CD14-positive monocyte (primary cell): ENCODE measurements at regions not wholly inside any gene's neighbourhood (a gene's known extent, or its start where the extent isn't known, plus 50 kb on each side); places are given as distances from the start of the nearest gene placed in this dataset.

Experiments
- DNase-seq, 3 donors: peaks; one replicate each; pipeline ENCODE4 v3.0.0-alpha.2; 2011 to 2022
- H2AFZ ChIP-seq: 2 replicates; pipeline ENCODE4 v1.6.0; 2012; ENCODE audit warnings: mild to moderate bottlenecking, low read depth, low read length, inconsistent platforms; ENCODE audit not compliant: insufficient read depth, poor library complexity, severe bottlenecking
- H3K27ac ChIP-seq, 2 donors: 1 replicate in 1 of 2; 2 replicates in 1 of 2; pipeline ENCODE4 v1.5.1; 2012 to 2013; ENCODE audit warnings: low read length in 2 of 2, control low read depth in 1 of 2, inconsistent platforms in 1 of 2, low read depth in 1 of 2, mild to moderate bottlenecking in 1 of 2
- H3K27me3 ChIP-seq, 2 donors: one replicate each; pipeline versions ENCODE4 v1.6.0 to v1.6.1; 2011 to 2013; ENCODE audit warnings: low read length in 2 of 2; ENCODE audit not compliant: control insufficient read depth in 2 of 2, insufficient read depth in 2 of 2
- H3K36me3 ChIP-seq, 2 donors: replicated peaks in 1 of 2; 1 replicate in 1 of 2; 2 replicates in 1 of 2; pipeline versions ENCODE4 v1.5.1 to v1.6.1; 2012 to 2013; ENCODE audit warnings: low read length in 2 of 2, control low read depth in 1 of 2, inconsistent platforms in 1 of 2, mild to moderate bottlenecking in 1 of 2; ENCODE audit not compliant: insufficient read depth in 2 of 2, control insufficient read depth in 1 of 2
- H3K4me1 ChIP-seq, 2 donors: 1 replicate in 1 of 2; 2 replicates in 1 of 2; pipeline versions ENCODE4 v1.5.1 to v1.6.1; 2012 to 2013; ENCODE audit warnings: low read length in 2 of 2, control low read depth in 1 of 2, inconsistent platforms in 1 of 2, mild to moderate bottlenecking in 1 of 2, moderate library complexity in 1 of 2; ENCODE audit not compliant: insufficient read depth in 2 of 2, control insufficient read depth in 1 of 2
- H3K4me2 ChIP-seq: replicated peaks from 2 replicates; pipeline ENCODE3; 2012; ENCODE audit warnings: low read length, moderate library complexity, mild to moderate bottlenecking; ENCODE audit not compliant: poor library complexity, severe bottlenecking; ENCODE audit errors: extremely low read depth
- H3K4me3 ChIP-seq, 3 experiments: fragments of 200-600 bp in 1 of 3; sonication (generic) in 1 of 3; replicated peaks in 1 of 3; 1 replicate in 2 of 3; 2 replicates in 1 of 3; pipeline ENCODE4 v1.5.1; 2011 to 2013; ENCODE audit warnings: low read length in 3 of 3, mild to moderate bottlenecking in 3 of 3, control low read depth in 2 of 3, low read depth in 2 of 3, inconsistent platforms in 1 of 3, moderate library complexity in 1 of 3
- H3K79me2 ChIP-seq: 2 replicates; pipeline ENCODE4 v1.6.0; 2012; ENCODE audit warnings: mild to moderate bottlenecking, control low read depth, inconsistent platforms, low read length, moderate library complexity; ENCODE audit not compliant: insufficient read depth
- H3K9ac ChIP-seq: 2 replicates; pipeline ENCODE4 v1.6.0; 2017; ENCODE audit warnings: low read length, mild to moderate bottlenecking; ENCODE audit not compliant: insufficient read depth, poor library complexity, severe bottlenecking
- H3K9me3 ChIP-seq, 2 donors: replicated peaks in 1 of 2; 1 replicate in 1 of 2; 2 replicates in 1 of 2; pipeline versions ENCODE4 v1.5.1 to v1.6.1; 2012 to 2013; ENCODE audit warnings: low read length in 2 of 2, control low read depth in 1 of 2; ENCODE audit not compliant: control insufficient read depth in 1 of 2, insufficient read depth in 1 of 2
- H4K20me1 ChIP-seq: 2 replicates; pipeline ENCODE4 v1.6.0; 2012; ENCODE audit warnings: mild to moderate bottlenecking, low read length, control low read depth, moderate library complexity; ENCODE audit not compliant: insufficient read depth
- H3K27ac Mint-ChIP-seq, 7 donors: one replicate each; pipeline ENCODE4 v1.8.0; 2020; ENCODE audit warnings: mild to moderate bottlenecking in 7 of 7, mixed read lengths in 7 of 7, moderate library complexity in 6 of 7, inconsistent platforms in 2 of 7
- H3K27me3 Mint-ChIP-seq, 3 donors: one replicate each; pipeline ENCODE4 v1.8.0; 2021 to 2022; ENCODE audit warnings: low read depth in 3 of 3, mild to moderate bottlenecking in 3 of 3, mixed read lengths in 3 of 3, moderate library complexity in 3 of 3, inconsistent platforms in 1 of 3
- H3K36me3 Mint-ChIP-seq, 2 donors: one replicate each; pipeline ENCODE4 v1.8.0; 2020; ENCODE audit warnings: mixed read lengths in 2 of 2, inconsistent platforms in 1 of 2, mild to moderate bottlenecking in 1 of 2
- H3K4me1 Mint-ChIP-seq: one replicate; pipeline ENCODE4 v1.8.0; 2020; ENCODE audit warnings: mild to moderate bottlenecking, mixed read lengths
- H3K4me3 Mint-ChIP-seq, 2 donors: one replicate each; pipeline ENCODE4 v1.8.0; 2020; ENCODE audit warnings: mild to moderate bottlenecking in 2 of 2, mixed read lengths in 2 of 2, moderate library complexity in 1 of 2
- H3K9me3 Mint-ChIP-seq, 7 donors: one replicate each; pipeline ENCODE4 v1.8.0; 2020 to 2022; ENCODE audit warnings: mixed read lengths in 7 of 7, mild to moderate bottlenecking in 6 of 7, moderate library complexity in 6 of 7, inconsistent platforms in 2 of 7
- CTCF ChIP-seq: fragments of 200-600 bp; IDR thresholded peaks from one replicate; pipeline ENCODE4 v1.8.0; 2022; ENCODE audit warnings: antibody characterized with exemption, mild to moderate bottlenecking
- WGBS: methylation state at CpG from one replicate; pipeline ENCODE4 v1.1.5; 2013; ENCODE audit warnings: missing lambda C conversion rate; ENCODE audit not compliant: insufficient coverage; 5-methylcytosine and 5-hydroxymethylcytosine counted together
- intact Hi-C, 2 donors: fragments of 100-400 bp; cut with micrococcal nuclease; formaldehyde crosslinking; loops; one replicate each; pipeline versions ENCODE4 v1.15.0 to v1.15.1; 2023

- Mint-ChIP-seq H3K36me3 (no peaks in the 10 kb centered on the region), H3K27me3 (peaks cover 5 to 7% (median 5%) of the 10 kb centered on the region in 3 donors), H3K4me1 (no peaks in the 10 kb centered on the region), H3K4me3 (no peak overlapping the region), H3K27ac (no peak overlapping the region), H3K9me3 (peaks cover 0 to 5% (median 1%) of the 10 kb centered on the region in 7 donors)
- no peaks in the 10 kb centered on the region for H3K79me2 ChIP-seq
- H2AFZ ChIP-seq = no peak overlapping the region
- no peaks in the 10 kb centered on the region for H4K20me1 ChIP-seq
- peaks cover 0 to 2% of the 10 kb centered on the region in 2 donors for H3K27me3 ChIP-seq
- no peaks in the 10 kb centered on the region for H3K9me3 ChIP-seq
- WGBS = no CpG with 5 or more reads among the region's 4 CpGs
- no peak overlapping the region for H3K4me2 ChIP-seq
- intact Hi-C loops = no loop called here
- no peaks in the 10 kb centered on the region for H3K4me1 ChIP-seq
- no peak overlapping the region for H3K27ac ChIP-seq
- H3K36me3 ChIP-seq = no peaks in the 10 kb centered on the region
- DNase-seq = no peak
- no peak for TF ChIP-seq CTCF
- H3K9ac ChIP-seq = no peak overlapping the region
- no peak overlapping the region for H3K4me3 ChIP-seq
Measured at GRCh38 chr21:38013741-38014140, 97.5 kb upstream of the KCNJ6 start.

GRCh38 chr21:38014298-38014697 lies 98.0 kb upstream of the KCNJ6 start:
- no peak overlapping the region for H3K27ac Mint-ChIP-seq
- DNase-seq = no peak
- no peaks in the 10 kb centered on the region for H3K9me3 ChIP-seq
- no CpG with 5 or more reads among the region's 1 CpG for WGBS
- no peak for TF ChIP-seq CTCF
- H3K9me3 Mint-ChIP-seq = peaks cover 0 to 5% (median under 1%) of the 10 kb centered on the region in 7 donors
- H4K20me1 ChIP-seq = no peaks in the 10 kb centered on the region
- no peaks in the 10 kb centered on the region for H3K36me3 ChIP-seq
- no peak overlapping the region for H3K27ac ChIP-seq
- no peaks in the 10 kb centered on the region for H3K36me3 Mint-ChIP-seq
- no peaks in the 10 kb centered on the region for H3K4me1 Mint-ChIP-seq
- no peak overlapping the region for H3K4me3 ChIP-seq
- intact Hi-C loops = no loop called here
- H3K4me3 Mint-ChIP-seq = no peak overlapping the region
- no peaks in the 10 kb centered on the region for H3K4me1 ChIP-seq
- no peak overlapping the region for H2AFZ ChIP-seq
- no peak overlapping the region for H3K9ac ChIP-seq
- no peaks in the 10 kb centered on the region for H3K79me2 ChIP-seq
- H3K27me3 Mint-ChIP-seq = peaks cover 4 to 5% (median 5%) of the 10 kb centered on the region in 3 donors
- H3K4me2 ChIP-seq = no peak overlapping the region
- peaks cover 0 to 2% of the 10 kb centered on the region in 2 donors for H3K27me3 ChIP-seq
